Cardiac muscle cell (in vitro differentiated cells and primary cell): ENCODE measurements at regions not wholly inside any gene's neighbourhood (a gene's known extent, or its start where the extent isn't known, plus 50 kb on each side); places are given as distances from the start of the nearest gene placed in this dataset.

ENCODE experiments used
- DNase-seq, 2 donors: peaks; one replicate each; pipeline versions ENCODE4 v3.0.0 to v3.0.0-alpha.2; 2010 to 2017; ENCODE audit warnings: low read depth in 1 of 2, low spot score in 1 of 2
- H3K27ac ChIP-seq: fragments of 200-600 bp; sonication (generic); 2 replicates; pipeline ENCODE4 v1.5.1; 2016
- H3K27me3 ChIP-seq: fragments of 200-600 bp; sonication (generic); 2 replicates; pipeline ENCODE4 v1.6.0; 2016; ENCODE audit warnings: control low read depth
- H3K36me3 ChIP-seq: fragments of 200-600 bp; sonication (generic); 2 replicates; pipeline ENCODE4 v1.5.1; 2016; ENCODE audit warnings: control low read depth
- H3K4me1 ChIP-seq: fragments of 200-600 bp; sonication (generic); 2 replicates; pipeline ENCODE4 v1.8.1; 2017; ENCODE audit warnings: low read depth, mild to moderate bottlenecking, mixed run types
- H3K4me3 ChIP-seq: fragments of 200-600 bp; sonication (generic); 2 replicates; pipeline ENCODE4 v1.5.1; 2016; ENCODE audit warnings: mild to moderate bottlenecking
- H3K9me3 ChIP-seq: fragments of 200-600 bp; sonication (generic); 2 replicates; pipeline ENCODE4 v1.5.1; 2017; ENCODE audit warnings: low read depth, mild to moderate bottlenecking, control low read depth
- CTCF ChIP-seq: IDR thresholded peaks from 2 replicates; pipeline ENCODE4 v1.5.1; 2012; ENCODE audit warnings: low read depth, mild to moderate bottlenecking, low read length

GRCh38 chr19:20431826-20432225 lies 133.8 kb downstream of the ZNF737 start:
- no peaks in the 10 kb centered on the region for H3K4me1 ChIP-seq
- TF ChIP-seq CTCF = no peak
- no peaks in the 10 kb centered on the region for H3K27me3 ChIP-seq
- no peaks in the 10 kb centered on the region for H3K36me3 ChIP-seq
- no peak for DNase-seq
- H3K9me3 ChIP-seq = no peaks in the 10 kb centered on the region
- H3K27ac ChIP-seq = no peak overlapping the region
- H3K4me3 ChIP-seq = no peak overlapping the region

GRCh38 chr19:20423381-20424197 lies 142.0 kb downstream of the ZNF737 start:
- H3K27me3 ChIP-seq = no peaks in the 10 kb centered on the region
- DNase-seq = peak; percentile 60 to 88
- H3K27ac ChIP-seq = peak overlapping the region; percentile 98
- TF ChIP-seq CTCF = no peak
- no peaks in the 10 kb centered on the region for H3K36me3 ChIP-seq
- H3K4me3 ChIP-seq = peak overlapping the region; percentile 97
- H3K4me1 ChIP-seq = peaks cover 6% of the 10 kb centered on the region
- no peaks in the 10 kb centered on the region for H3K9me3 ChIP-seq

GRCh38 chr19:20422216-20423205 lies 143.1 kb downstream of the ZNF737 start:
- H3K36me3 ChIP-seq = no peaks in the 10 kb centered on the region
- H3K27me3 ChIP-seq = no peaks in the 10 kb centered on the region
- peaks cover 9% of the 10 kb centered on the region for H3K4me1 ChIP-seq
- no peaks in the 10 kb centered on the region for H3K9me3 ChIP-seq
- peak overlapping the region; percentile 97 for H3K4me3 ChIP-seq
- TF ChIP-seq CTCF = no peak
- peak overlapping the region; percentile 98 for H3K27ac ChIP-seq
- DNase-seq = peak in 1 of 2 donors; percentile 43

- TF ChIP-seq CTCF = no peak
- no peaks in the 10 kb centered on the region for H3K36me3 ChIP-seq
These were observed 148.9 kb downstream of the ZNF737 start for GRCh38 chr19:20416661-20417060.

GRCh38 chr19:20414120-20414519 lies 151.5 kb downstream of the ZNF737 start:
- Histone ChIP-seq H3K4me3 (no peak overlapping the region), H3K36me3 (no peaks in the 10 kb centered on the region), H3K27me3 (no peaks in the 10 kb centered on the region), H3K4me1 (peaks cover 13% of the 10 kb centered on the region), H3K27ac (no peak overlapping the region), H3K9me3 (no peaks in the 10 kb centered on the region)
- DNase-seq = no peak
- no peak for TF ChIP-seq CTCF

More at GRCh38 chr19:20416661-20417060, 148.9 kb downstream of the ZNF737 start:
- Histone ChIP-seq H3K27me3 (no peaks in the 10 kb centered on the region), H3K27ac (peak overlapping the region; percentile 5), H3K9me3 (no peaks in the 10 kb centered on the region), H3K4me3 (no peak overlapping the region), H3K4me1 (peaks cover 13% of the 10 kb centered on the region)
- DNase-seq = no peak
